GM06990 (cell line): ENCODE measurements at regions not wholly inside any gene's neighbourhood (a gene's known extent, or its start where the extent isn't known, plus 50 kb on each side); places are given as distances from the start of the nearest gene placed in this dataset.

ENCODE experiments used
- DNase-seq: peaks from one replicate; pipeline ENCODE4 v3.0.0-alpha.2; 2011; ENCODE audit not compliant: insufficient read length; ENCODE audit errors: extremely low read depth
- H3K27me3 ChIP-seq: replicated peaks from 2 replicates; pipeline ENCODE4 v1.6.0; 2011; ENCODE audit warnings: low read length; ENCODE audit not compliant: control insufficient read depth, insufficient read depth
- H3K36me3 ChIP-seq: 2 replicates; pipeline ENCODE4 v1.5.1; 2011; ENCODE audit warnings: low read length; ENCODE audit not compliant: control insufficient read depth, insufficient read depth
- H3K4me3 ChIP-seq: replicated peaks from 2 replicates; pipeline ENCODE4 v1.5.1; 2011; ENCODE audit warnings: low read depth, mild to moderate bottlenecking, control low read depth, low read length
- TF ChIP-seq, protein P1 (sequence below): IDR thresholded peaks from 2 replicates; pipeline ENCODE4 v1.5.1; 2011; ENCODE audit warnings: low read length, control low read depth, mild to moderate bottlenecking, inconsistent platforms; ENCODE audit not compliant: insufficient read depth, poor library complexity, severe bottlenecking

DNA sequence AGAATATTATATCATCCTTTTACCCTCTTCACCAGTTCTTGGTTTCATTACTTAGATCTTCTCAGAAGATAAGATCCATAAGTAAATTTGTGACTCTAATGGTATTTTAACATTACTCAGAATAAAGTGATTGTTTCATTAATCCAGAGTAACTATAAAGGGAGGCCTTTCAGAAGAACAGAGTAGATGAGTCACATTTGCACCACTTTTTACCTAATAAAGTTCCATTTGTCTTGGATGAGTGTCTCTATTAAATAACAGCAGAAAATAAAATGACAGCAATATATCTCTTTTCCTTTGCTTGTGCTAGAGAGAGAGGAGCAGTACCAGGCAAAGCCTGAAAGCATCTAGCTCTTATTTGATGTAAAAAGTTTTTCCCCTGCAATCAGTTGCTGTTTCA lies 926.5 kb upstream of the CNTNAP5 start:
- TF ChIP-seq, protein P1, sequence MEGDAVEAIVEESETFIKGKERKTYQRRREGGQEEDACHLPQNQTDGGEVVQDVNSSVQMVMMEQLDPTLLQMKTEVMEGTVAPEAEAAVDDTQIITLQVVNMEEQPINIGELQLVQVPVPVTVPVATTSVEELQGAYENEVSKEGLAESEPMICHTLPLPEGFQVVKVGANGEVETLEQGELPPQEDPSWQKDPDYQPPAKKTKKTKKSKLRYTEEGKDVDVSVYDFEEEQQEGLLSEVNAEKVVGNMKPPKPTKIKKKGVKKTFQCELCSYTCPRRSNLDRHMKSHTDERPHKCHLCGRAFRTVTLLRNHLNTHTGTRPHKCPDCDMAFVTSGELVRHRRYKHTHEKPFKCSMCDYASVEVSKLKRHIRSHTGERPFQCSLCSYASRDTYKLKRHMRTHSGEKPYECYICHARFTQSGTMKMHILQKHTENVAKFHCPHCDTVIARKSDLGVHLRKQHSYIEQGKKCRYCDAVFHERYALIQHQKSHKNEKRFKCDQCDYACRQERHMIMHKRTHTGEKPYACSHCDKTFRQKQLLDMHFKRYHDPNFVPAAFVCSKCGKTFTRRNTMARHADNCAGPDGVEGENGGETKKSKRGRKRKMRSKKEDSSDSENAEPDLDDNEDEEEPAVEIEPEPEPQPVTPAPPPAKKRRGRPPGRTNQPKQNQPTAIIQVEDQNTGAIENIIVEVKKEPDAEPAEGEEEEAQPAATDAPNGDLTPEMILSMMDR = no peak
- no peak overlapping the region for H3K4me3 ChIP-seq
- no peak for DNase-seq
- H3K27me3 ChIP-seq = no peaks in the 10 kb centered on the region
- H3K36me3 ChIP-seq = no peaks in the 10 kb centered on the region

DNA sequence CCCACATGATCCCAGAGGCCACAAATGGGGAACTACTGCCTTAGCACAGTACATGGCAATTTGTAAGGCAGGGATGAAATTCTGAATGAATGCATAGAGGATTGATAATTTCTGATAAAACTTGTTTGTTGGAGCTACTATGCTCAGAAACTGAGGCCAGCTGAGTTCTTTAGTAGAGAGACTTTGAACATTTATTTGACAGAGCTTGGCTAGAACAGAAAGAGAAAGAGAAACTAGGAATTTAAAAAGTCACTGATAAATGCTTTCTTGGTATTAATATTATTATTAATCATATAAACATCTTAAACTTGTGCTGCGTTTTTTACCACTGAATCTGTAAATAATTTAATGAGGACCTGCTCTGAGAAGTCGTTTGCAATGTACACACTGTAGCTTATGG lies 923.7 kb upstream of the CNTNAP5 start:
- no peak for DNase-seq
- Histone ChIP-seq H3K36me3 (no peaks in the 10 kb centered on the region), H3K4me3 (no peak overlapping the region), H3K27me3 (no peaks in the 10 kb centered on the region)
- TF ChIP-seq, protein P1 = no peak

DNA sequence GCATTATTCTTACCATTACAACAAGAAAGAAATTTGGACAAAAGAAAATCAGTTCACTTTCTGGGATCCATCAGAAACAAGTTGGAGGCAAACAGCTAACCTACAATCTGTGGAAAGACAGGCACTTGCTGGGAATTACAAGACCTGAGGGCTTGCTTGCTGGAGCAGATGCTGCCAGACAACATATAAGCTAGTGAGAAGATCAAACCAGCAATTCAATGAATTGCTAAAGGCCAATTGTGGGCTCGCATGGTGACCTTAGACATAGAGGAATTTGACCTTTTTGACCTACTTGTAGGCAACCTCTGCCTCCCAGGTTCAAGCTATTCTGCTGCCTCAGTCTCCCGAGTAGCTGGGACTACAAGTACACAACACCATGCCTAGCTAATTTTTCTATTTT lies 921.2 kb upstream of the CNTNAP5 start:
- no peaks in the 10 kb centered on the region for H3K36me3 ChIP-seq
- DNase-seq = no peak
- TF ChIP-seq, protein P1 = no peak
- no peak overlapping the region for H3K4me3 ChIP-seq
- H3K27me3 ChIP-seq = no peaks in the 10 kb centered on the region

DNA sequence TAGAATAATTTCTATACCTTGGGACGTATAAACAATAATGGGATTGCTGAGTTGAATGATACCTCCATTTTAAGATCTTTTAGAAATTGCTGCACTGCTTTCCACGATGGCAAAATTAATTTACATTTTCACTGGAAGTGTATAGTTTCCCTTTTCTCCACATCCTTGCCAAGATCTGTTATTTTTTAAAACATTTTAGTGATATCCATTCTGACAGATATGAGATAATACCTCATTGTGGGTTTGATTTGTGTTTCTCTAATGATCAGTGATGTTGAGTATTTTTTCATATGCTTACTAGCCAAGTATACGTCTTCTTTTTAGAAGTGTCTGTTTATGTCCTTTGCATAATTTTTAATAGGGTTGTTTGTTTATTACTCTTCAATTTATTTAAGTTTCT lies 908.5 kb upstream of the CNTNAP5 start:
- TF ChIP-seq, protein P1 = no peak
- Histone ChIP-seq H3K4me3 (no peak overlapping the region), H3K36me3 (no peaks in the 10 kb centered on the region), H3K27me3 (no peaks in the 10 kb centered on the region)
- DNase-seq = no peak

DNA sequence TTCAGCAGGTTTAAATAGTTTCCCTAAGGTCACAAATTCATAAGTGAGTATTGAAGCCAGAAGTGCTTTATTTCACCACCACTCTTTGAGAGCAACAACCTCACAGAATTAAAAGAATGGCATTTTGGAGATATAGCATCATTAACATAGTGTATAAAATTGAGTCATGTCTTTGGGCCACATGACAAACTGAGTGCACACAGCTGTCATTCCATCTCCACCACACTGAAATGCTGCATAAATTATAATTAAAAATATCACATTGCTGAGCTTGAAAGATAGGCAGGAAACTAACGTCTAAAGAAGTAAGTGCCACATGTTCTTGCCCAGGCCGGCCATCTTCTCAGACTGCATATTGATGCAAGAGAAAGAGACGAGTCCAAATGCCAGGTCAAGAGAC lies 897.9 kb upstream of the CNTNAP5 start:
- DNase-seq = no peak

DNA sequence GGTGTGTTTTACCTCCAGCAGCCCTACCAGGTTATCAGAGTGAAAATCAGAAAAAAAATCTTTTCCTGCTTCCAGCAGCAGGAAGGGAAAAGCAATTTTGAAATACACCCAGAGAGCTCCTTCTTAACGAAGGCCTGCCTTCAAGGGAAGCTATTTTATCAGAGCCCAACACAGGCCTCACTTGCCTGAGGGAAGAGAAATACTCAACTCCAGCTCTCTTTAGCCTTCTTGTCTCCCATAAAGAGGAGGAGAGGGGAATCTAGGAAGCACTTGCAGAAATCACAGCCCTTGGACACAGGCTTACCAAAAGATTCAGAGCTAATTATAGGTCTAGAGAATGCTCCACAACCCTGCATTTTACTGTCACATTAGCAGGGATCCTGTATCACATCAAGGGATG lies 896.1 kb upstream of the CNTNAP5 start:
- no peaks in the 10 kb centered on the region for H3K36me3 ChIP-seq
- H3K4me3 ChIP-seq = no peak overlapping the region
- no peaks in the 10 kb centered on the region for H3K27me3 ChIP-seq
- no peak for DNase-seq
- TF ChIP-seq, protein P1 = no peak

More for the DNA sequence above, 897.9 kb upstream of the CNTNAP5 start:
- H3K27me3 ChIP-seq = no peaks in the 10 kb centered on the region
- TF ChIP-seq, protein P1 = no peak
- H3K36me3 ChIP-seq = no peaks in the 10 kb centered on the region
- no peak overlapping the region for H3K4me3 ChIP-seq
